Islet of Langerhans (tissue), 1 donor: ENCODE measurements at regions not wholly inside any gene's neighbourhood (a gene's known extent, or its start where the extent isn't known, plus 50 kb on each side); places are given as distances from the start of the nearest gene placed in this dataset.

Experiments used
- FAIRE-seq: peaks from one replicate; lab custom pipeline; 2011; peaks lifted over from hg19 to GRCh38; lab: Jason Lieb, UNC

DNA sequence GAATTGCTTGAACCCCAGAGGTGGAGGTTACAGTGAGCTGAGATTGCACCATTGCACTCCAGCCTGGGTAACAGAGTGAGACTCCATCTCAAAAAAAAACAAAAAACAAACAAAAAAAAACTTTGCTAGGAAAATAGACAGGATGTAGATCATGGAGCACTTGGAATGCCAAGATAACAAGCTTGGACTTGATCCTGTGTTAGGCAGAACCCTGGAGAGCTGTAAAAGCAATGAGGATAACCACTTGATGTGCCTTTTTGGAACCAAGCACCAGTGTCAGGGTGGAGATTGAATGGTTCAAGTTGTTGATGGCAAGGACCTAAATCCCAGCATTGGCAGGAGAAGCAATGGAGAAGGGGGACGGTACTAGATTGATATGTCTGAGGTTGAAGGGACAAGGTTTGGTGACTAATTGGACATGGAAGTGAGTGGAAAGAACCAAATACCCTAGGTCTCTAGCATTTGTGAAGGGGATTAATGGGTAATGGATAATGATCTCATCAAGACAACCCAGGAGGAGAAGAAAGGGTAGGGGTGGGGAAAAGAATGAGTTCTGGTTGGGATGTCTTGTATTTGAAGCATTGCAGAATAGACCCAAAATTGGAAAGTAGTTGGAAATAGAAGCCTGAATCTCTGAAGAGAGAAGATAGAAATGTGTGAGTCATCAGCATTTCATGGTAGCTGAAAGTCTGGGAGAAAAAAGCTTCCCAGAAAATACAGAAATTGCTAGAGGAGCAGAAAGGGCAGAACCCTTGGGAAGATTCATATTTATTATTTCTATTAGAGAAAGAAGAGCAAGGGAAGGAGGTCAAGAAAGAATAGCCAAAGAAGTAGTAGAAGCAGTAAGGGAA lies 176.7 kb downstream of the NUAK1 start:
- no peak for FAIRE-seq

DNA sequence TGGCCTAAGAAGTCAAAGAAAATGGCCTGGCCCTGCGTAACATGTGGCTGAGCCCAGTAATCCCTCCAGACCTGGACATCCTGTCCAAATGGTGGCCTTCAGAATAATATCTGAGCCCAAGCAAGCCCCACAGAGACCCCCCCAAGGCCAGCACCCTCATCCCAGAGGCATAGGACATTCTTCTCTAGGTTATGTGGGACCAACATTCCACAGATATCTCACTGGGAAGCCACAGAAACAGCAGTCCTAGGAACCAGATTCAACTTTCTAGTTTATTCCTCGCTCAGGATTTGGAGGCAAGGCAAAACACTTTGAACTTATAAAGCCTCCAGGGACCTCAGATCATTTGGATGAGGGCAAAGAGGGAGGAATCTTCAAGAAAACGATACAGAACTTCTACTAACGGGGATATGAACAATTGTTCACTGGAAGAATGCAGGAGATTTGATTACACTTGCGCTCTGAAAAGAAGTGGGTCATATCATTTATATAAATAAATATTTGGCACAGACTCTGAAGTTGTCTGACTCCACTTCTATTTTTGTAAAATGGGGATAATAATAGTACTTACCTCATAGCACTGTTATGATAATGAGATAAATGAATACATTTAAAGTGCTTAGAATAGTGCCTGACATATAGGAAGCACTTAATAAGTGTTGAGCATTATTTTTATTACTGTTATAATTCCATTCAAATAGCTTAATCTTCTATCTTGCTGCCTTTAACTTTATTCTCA lies 171.5 kb downstream of the NUAK1 start:
- no peak for FAIRE-seq

DNA sequence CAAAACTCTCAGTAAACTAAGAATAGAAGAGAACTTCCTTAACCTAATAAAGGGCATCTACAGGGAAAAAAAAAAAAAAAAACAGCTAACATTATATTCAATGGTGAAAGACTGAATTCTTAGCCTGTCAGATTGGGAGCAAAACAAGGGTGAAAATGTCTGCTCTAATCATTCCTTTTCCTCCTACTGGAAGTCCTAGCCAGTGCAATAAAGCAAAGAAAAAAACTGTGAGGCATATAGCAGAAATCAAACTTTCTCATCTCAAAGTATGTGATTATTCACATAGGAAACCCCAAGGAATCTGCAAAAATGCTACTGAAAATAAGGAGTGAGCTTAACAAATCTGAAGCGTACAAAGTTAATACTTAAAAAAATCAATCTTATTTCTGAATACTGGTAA lies 170.7 kb downstream of the NUAK1 start:
- FAIRE-seq: no peak

DNA sequence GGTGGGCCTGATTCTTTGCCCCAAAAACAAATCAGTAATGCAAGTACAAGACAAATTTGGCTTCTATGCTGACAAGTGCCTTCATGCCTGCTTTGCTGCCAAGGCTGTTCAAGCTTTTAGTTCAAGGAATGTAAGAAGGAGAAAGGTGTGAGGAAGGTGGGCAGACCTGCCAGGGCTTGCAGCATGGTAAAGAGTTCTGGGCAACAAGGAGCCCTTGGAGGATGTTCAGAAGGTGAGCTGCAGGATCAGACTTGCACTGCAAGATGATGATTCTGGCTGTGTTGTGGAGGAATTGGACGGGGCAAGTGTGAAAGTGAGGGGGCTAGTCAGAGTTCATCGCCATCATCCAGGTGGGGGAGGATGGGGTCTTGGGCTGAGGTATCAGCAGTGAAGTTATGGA lies 167.9 kb downstream of the NUAK1 start:
- FAIRE-seq: no peak

DNA sequence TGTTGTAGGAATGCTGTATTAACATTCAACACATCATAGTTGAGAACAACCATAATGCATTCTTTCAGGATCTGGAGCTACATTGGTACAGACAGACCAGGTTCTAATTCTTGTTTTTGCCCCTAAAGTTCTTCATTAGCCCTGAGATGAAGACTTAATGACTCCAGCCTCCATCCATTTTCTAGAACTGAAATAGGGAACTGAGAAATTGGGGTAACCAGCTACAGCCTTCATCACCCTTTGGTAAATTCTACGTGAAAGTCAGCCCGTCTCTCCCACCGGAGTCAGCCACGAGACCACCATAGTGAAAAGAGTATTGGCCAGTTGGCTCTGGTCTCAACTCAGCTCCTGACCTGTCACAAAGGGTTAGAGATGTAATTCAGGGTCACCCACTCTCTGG lies 164.0 kb downstream of the NUAK1 start:
- FAIRE-seq: no peak

DNA sequence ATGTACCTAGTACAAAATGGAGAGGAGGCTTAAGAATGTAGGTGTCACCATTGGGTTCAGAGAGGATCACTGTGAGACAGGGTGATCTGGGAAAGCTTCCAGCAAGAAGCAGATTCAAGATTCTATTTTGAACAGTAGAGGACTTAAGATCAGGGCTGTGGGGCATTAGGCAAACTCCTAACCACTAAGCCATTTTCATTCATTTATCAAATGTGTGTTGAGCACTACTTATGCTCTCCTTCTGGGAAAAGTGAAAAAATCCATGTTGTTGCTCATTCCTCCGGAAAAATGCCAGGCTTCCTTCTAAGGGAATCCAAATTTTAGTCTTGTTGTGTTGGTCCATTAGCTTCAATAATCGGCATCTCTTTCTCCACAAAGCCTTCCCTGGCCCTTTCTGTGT lies 163.4 kb downstream of the NUAK1 start:
- FAIRE-seq: no peak

DNA sequence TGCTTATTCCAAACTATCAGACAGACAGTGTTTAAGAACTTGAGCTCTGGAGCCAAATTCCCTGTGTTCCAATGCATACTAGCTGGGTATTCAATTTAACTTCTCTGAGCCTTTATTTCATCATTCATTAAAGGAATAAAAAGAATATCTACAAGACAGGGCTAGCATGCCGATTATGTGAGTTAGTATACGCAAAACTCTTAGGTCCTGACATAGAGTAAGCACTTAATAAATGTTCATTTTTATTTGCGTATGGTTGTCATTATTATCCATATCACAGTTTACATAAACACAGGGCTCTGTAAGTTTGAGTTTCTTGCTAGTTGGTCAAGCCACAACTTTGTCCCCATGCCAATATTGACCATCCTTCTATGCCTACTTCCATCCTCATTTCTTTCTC lies 161.5 kb downstream of the NUAK1 start:
- no peak for FAIRE-seq

DNA sequence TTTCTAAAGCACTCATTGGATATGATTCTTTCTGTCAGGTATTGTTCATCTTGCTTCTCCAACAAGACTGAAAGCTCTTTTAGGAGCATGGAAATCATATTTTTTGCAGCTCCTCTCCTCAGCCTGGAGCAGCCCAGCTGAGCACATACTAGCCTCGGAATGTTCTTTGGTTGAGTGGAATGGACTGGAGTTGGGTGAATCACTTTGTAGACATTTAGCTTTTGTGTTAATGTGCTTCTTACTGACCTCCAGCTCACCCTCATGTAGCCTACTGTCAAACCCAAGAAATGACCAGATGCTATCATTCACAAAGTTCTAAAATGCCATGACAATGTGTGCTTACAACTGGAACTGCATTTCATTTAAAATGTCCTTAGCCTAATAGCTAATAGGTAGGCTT lies 161.1 kb downstream of the NUAK1 start:
- no peak for FAIRE-seq

DNA sequence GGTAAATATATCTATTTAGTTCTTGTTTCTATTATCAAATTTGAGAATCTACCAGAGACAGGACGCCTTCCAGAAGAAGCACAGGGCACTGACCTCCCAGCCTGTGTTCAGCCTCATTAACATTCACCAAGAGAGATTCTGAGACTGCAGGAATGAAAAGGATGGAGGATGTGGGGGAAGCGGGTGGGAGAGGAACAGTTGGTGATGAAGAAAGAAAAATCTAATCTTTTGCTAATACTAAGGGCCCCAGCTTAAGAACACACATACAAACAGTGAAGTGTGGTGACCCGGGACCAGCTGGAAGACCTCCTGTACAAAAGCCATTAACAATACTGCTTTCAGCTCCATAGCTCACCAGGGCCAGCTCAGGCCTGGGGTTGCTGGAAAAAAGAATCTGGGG lies 160.5 kb downstream of the NUAK1 start:
- no peak for FAIRE-seq

DNA sequence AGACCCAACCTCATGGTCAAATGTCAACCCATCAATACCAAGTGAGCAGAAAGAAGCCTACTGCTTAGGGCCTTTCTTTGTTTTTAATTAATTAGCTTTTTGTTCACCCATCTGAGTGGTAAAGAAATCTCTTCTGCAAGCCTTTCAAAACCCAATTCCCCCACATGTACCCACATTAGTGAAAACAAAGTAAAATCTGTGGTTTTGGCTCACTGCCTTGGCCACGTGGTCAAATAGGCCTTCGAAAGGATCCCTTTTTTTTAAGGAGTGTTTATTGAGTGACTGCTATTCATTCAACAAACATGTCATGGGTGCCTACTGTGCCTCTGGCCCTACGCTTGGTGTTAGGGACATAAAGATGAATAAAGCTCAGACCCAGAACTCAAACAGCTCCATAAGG lies 160.1 kb downstream of the NUAK1 start:
- no peak for FAIRE-seq

DNA sequence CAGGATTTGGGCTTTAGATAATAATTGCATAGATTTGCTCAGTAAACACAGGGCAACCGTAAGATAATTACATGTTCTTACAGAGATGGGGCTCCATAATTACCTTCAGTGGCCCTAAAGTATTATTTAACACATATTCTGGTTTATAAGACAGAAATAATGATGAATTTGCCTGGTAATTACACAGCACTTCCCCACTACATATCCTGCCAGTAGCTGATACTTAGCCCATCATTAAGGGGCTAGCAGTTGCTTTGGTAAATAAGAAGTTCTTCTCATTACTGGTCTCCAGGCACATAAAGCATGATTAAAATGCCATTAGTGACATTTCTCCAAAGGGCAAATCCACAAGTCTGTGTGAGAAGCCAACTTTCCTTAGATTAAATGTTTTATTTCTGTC lies 158.7 kb downstream of the NUAK1 start:
- no peak for FAIRE-seq

DNA sequence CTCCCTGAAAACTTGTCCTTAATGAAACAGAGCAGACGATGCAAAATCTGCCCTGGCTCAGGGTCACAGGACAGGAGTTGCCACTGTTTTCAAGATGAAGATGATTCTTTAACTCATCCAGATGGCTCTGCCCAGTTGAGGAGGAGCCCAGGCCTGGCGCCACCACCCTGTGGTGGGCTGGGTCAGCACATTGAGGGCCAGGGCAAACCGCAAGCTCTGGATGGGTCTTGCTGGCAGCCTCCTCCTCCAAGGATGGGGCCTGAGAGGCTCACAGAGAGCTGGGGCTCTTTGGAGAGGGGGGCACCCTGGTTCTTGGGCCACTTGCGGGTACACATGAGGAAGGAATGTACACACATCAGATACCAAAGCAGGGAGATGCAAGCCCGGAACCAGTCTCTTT lies 158.2 kb downstream of the NUAK1 start:
- no peak for FAIRE-seq

DNA sequence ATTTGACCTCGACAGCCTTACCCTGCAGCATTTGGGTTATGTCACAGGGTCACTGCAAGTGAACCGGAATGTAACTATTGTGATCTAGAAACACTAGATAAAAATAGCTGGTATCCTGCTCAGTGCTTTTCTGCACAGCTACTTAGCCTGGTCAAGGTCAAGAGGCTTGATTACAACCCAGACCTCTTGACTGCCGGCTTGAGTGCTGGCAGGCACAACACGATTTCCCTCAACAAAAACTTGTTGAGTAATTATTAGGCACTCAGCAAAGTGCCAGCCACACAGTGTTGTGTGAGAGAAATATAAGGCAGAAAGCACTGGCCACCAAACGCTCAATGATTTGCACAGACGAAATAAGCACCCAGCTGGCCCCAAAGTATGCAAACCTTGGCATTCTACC lies 156.7 kb downstream of the NUAK1 start:
- no peak for FAIRE-seq

DNA sequence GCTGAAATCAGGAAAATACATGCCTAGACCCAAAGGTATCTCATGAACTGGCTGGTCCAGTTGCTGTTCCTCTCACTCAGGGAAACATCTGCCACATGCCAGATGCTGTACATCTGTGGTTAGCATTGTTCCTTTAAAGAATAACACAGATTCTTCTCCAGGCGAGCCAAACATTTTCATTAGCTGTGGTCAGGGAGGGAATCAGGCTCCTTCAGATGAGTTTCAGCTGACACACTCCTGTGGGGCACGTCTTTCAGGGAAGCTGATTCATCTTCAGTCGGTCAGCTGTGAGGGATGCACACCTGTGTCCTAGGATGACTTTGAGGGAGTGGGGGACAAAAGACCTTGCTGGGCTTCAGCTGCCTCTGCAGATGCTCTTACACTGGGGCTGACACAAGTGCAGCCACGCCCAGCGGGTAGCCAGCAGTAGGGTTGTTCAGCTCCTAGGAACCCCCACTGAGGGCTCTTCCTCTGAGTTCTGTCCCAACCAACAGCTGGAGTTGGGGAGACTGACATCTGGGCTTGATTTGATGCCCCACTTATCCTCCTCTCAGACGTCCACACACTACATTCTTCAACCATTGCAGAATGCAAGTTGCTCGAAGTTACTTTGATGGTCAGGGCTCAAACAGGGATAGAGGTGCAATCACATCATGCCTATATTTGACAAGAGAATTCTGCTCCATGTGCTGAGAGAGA lies 155.0 kb downstream of the NUAK1 start:
- no peak for FAIRE-seq

DNA sequence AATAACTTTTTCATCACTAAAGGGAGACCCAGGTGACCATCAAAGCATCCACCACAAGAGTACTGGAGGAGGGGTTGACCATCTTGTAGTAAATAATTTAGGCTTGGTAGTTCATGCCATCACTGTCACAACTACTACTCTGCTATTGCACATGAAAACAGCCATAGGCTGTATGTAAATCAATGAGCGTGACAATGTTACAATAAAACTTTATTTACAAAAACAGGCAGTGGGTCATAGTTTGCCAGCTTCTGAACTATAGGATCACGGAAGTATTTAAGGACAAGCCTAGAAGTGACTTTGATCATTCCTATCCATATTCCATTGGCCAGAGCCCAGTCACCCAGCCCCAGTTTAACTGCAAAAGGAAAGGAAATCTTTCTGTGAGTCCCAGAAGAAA lies 153.4 kb downstream of the NUAK1 start:
- FAIRE-seq: no peak

DNA sequence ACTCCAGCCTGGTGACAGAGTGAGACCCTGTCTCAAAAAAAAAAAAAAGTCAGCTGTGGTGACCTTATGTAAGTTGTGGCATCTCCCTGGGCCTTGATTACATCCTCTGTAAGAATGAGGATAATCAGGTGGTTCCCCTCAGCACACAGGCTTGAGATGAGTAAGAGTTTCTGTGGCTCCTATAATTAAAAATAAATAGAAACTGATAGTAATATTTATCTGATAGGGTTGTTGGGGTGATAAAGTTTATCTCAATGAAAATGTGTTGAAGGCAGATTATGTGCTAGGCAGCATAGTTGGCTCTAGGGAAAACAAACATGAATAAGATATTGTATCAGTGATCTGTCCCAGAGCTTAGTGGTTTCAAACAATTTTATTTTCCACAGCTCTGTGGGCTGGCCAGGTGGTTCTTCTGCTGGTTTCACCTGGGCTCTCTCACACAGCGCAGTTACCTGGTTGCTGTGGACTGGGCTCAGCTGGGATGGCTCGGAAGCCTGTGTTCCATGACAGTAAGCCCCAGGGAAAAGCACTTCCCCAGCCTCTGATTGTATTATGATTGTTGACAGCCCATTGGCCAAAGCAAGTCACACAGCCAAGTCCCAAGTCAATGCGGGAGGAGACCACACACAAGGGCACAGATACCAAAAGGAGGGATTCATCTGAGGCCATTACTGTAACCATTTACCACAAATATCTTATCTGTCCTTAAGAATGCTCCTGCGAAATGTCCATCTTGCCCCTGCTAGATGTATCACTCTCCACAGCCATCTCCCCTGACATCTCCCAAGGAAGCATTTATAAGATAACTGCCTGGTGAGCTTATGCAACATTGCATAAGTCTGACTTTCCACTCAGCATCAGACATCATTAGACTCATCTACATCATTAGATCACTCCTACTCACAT lies 151.7 kb downstream of the NUAK1 start:
- no peak for FAIRE-seq

DNA sequence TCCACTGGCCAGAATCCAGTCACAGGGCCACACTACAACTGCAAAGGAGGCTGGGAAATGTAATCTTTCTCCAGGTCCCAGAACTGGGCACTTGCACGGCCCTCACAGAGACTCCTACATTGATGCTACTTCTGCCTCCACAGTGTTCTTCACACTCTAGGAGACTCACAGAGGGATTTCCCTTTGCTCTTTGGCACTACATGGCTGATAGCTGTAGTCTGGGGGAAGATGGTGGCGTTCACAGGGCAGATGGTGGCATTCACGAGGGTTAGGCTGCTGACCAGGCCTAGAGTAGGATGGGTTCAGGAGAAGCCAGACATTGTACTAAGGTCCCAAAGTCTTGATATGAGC lies 151.1 kb downstream of the NUAK1 start:
- FAIRE-seq: no peak

DNA sequence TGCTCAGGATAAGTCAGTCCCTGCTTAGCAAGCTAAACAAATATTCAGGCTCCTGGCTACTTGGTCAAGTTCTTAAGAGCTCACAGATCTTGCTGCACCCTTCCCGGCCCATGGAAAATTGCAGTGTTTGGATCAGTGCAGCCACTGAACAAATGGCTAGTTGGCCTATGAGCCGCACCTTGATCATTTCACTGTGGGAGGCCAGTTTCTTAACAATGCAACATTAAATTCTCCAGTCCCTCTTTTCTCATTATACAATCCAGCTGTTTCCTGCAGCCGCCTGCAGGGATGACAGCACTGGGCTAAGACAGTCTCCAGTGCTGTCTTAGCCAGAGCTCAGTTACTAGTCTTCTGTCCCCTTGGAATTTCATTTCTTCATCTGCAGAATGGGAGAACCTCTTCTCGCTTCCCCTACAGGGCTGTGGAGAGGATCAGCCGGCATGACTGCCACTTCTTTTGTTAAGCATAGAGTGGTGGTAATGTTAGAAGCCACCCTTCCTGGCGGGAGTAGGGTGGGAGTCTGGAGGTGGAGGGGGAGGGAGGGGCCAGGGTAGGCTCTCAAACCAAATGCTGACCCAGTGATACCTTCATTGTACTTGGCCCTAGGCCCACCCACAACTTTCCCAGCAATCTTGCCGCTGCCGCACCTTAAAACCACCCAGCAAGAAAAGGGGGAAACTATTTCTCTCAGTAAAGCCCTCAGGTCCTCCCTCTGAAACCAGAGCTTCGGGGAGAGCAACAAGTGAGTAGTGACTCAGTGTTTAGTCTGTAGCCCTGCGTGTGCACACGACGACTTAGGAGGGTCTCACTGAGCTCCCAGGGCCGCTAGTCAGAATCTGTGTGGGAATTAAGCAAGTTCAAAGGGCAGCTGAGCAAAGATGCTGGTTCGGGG lies 145.7 kb downstream of the NUAK1 start:
- no peak for FAIRE-seq

DNA sequence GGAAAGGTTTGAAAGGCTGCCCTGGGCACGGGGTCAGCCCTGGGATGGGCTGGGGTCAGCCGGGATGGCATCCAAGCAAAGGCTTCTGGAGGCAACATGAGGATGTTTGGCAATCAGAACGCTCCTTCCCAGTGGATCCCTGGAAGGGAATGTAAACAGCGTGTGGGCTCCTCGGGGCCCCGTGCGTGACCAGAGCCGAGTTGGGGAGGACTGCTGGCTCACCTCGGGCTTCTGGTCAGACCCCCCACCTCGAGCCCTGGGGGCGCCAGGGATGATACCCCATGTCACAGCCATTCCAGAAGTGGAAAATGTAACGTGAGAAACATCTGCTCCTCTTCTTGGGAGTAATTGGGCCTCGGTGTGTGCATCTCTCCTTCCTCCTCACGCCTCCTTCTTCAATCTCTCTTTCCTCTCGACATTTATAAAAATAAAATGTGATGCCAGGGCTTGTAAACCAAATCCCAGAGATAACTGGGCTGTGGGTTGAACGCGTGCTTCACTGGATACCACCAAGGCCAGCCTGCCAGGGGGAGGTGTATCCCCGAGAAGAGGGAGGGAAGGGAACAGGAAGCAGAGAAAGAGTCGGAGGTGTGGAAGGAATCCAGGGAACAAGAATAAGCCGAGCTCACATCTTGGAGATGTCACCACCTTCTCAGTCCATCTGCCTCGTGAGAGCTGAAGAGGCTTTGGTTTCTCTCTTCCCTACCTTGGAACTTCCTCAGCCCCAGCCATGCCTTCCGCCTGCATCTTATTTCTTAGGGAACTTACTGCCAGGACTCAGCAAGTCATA lies 144.8 kb downstream of the NUAK1 start:
- FAIRE-seq: no peak

DNA sequence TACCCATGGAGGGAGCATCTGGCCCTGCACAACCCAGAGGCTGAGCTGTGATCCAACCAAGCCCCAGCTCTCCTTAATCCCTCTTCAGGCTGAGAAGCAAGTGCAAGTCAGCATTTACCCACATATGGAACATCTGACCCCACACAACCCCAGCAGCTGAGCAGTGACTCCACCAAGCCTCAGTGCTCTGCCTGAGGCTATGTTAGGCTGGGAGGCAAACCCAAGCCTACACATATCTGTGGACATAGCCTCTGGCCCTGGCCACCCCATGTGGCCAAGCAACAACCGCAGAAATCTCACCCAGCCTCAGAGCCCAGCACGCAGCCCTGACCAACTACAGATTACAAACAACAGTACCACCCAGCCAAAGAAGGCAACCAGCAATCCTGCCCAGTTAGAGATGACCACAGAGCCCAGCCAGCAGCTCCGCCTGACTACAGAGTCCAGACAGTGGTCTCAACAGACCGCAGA lies 142.8 kb downstream of the NUAK1 start:
- no peak for FAIRE-seq
